ENCODE measurements at regions not wholly inside any gene's neighbourhood (a gene's known extent, or its start where the extent isn't known, plus 50 kb on each side); places are given as distances from the start of the nearest gene placed in this dataset.

- TF ChIP-seq, protein P1, sequence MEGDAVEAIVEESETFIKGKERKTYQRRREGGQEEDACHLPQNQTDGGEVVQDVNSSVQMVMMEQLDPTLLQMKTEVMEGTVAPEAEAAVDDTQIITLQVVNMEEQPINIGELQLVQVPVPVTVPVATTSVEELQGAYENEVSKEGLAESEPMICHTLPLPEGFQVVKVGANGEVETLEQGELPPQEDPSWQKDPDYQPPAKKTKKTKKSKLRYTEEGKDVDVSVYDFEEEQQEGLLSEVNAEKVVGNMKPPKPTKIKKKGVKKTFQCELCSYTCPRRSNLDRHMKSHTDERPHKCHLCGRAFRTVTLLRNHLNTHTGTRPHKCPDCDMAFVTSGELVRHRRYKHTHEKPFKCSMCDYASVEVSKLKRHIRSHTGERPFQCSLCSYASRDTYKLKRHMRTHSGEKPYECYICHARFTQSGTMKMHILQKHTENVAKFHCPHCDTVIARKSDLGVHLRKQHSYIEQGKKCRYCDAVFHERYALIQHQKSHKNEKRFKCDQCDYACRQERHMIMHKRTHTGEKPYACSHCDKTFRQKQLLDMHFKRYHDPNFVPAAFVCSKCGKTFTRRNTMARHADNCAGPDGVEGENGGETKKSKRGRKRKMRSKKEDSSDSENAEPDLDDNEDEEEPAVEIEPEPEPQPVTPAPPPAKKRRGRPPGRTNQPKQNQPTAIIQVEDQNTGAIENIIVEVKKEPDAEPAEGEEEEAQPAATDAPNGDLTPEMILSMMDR (IDR thresholded peaks at IDR 0.05; ENCODE audit: insufficient read depth, low read depth, low read length), result no peak
- no peak for TF ChIP-seq EZH2 (IDR thresholded peaks at IDR 0.05; ENCODE audit: insufficient read depth, low read length)
These were observed 331.4 kb upstream of the SHH start for GRCh38 chr7:156143683-156144082.
